ENCODE measurements at regions not wholly inside any gene's neighbourhood (a gene's known extent, or its start where the extent isn't known, plus 50 kb on each side); places are given as distances from the start of the nearest gene placed in this dataset.
"Not testable (repeated sequence)": the region's sequence is repeated elsewhere in the genome, so short reads cannot be mapped to it uniquely, and the experiment has no call there.

DNA sequence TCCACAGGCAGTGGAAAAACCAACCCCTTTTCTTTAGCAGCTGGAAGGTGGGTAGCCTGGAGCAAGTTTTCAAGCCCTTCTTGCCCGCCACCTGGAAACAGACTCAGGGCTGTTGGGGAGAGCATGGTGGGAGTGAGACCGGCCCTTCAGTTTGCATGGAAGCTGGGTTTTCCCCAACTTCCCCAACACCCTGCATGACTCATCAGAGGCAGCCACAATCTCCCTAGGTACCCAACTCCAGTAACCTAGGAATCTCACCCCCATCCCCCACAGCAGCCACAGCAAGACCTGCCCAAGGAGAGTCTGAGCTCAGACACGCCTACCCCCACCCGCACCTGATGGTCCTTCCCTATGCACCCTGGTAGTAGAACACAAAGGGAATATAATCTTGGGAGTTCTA lies 86.3 kb upstream of the IRAK1BP1 start:
- H3K4me1 ChIP-seq (ENCODE audit: control insufficient read depth, insufficient read depth, low read length), result no peaks in the 10 kb centered on the region
- no peak overlapping the region for H3K27ac ChIP-seq (ENCODE audit: extremely low read depth, low read depth, low read length)
- no peak overlapping the region for H3K4me3 ChIP-seq (ENCODE audit: low read depth, low read length)
- ChIA-PET POLR2A (no interaction called here), CTCF (interaction anchor here (0.7 kb wide), 1 partner anchor 170 kb away, joined by 3 read pairs; no protein-coding TSS in a partner anchor)
- no peak for TF ChIP-seq GLI2 (tag by site-specific recombination; IDR thresholded peaks at IDR 0.05; ENCODE audit: borderline replicate concordance, low read depth)
- no peaks in the 10 kb centered on the region for H3K9me3 ChIP-seq (ENCODE audit: control insufficient read depth, insufficient read depth, low read depth, low read length)
- no peaks in the 10 kb centered on the region for H3K36me3 ChIP-seq (ENCODE audit: control insufficient read depth in 2 of 2, insufficient read depth in 1 of 2, low read length in 2 of 2)

DNA sequence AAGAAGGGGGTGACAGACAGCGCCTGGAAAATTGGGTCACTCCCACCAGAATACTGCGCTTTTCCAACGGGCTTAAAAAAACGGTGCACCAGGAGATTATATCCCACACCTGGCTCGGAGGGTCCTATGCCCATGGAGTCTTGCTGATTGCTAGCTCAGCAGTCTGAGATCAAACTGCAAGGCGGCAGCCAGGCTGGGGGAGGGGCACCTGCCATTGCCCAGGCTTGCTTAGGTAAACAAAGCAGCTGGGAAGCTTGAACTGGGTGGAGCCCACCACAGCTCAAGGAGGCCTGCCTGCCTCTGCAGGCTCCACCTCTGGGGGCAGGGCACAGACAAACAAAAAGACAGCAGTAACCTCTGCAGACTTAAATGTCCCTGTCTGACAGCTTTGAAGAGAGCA lies 84.0 kb upstream of the IRAK1BP1 start:
- POLR2A ChIA-PET; H3K9me3 ChIP-seq (ENCODE audit: control insufficient read depth, insufficient read depth, low read depth, low read length); H3K36me3 ChIP-seq (ENCODE audit: control insufficient read depth in 2 of 2, insufficient read depth in 1 of 2, low read length in 2 of 2); H3K4me1 ChIP-seq (ENCODE audit: control insufficient read depth, insufficient read depth, low read length); H3K27ac ChIP-seq (ENCODE audit: extremely low read depth, low read depth, low read length); H3K4me3 ChIP-seq (ENCODE audit: low read depth, low read length); CTCF ChIA-PET: not testable (repeated sequence)
- TF ChIP-seq KLF1 (tag by site-specific recombination; IDR thresholded peaks at IDR 0.05), result peak; percentile 43

DNA sequence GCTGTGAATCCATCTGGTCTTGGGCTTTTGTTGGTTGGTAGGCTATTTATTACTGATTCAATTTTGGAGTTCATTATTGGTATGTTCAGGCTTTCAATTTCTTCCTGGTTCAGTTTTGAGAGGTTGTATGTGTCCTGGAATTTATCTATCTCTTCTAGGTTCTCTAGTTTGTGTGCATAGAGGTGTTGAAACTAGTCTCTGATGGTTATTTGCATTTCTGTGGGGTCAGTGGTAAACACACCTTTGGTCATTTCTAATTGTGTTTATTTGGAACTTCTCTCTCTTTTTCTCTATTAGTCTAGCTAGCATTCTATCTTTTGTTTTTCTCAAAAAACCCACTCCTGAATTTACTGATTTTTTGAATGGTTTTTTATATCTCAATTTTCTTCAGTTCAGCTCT lies 70.1 kb upstream of the IRAK1BP1 start:
- Histone ChIP-seq H3K9me3 (ENCODE audit: control insufficient read depth, insufficient read depth, low read depth, low read length) (no peaks in the 10 kb centered on the region), H3K4me1 (ENCODE audit: control insufficient read depth, insufficient read depth, low read length) (no peaks in the 10 kb centered on the region), H3K4me3 (ENCODE audit: low read depth, low read length) (no peak overlapping the region), H3K36me3 (ENCODE audit: control insufficient read depth in 2 of 2, insufficient read depth in 1 of 2, low read length in 2 of 2) (no peaks in the 10 kb centered on the region), H3K27ac (ENCODE audit: extremely low read depth, low read depth, low read length) (no peak overlapping the region)
- POLR2A ChIA-PET, result no interaction called here
- CTCF ChIA-PET, result no interaction called here
- TF ChIP-seq ZNF610 (tag by site-specific recombination; IDR thresholded peaks at IDR 0.05; ENCODE audit: borderline replicate concordance), result no peak

GRCh38 chr6:78799682-78800081 lies 67.7 kb upstream of the IRAK1BP1 start:
- Histone ChIP-seq H3K4me1 (ENCODE audit: control insufficient read depth, insufficient read depth, low read length) (no peaks in the 10 kb centered on the region), H3K9me3 (ENCODE audit: control insufficient read depth, insufficient read depth, low read depth, low read length) (no peaks in the 10 kb centered on the region), H3K27ac (ENCODE audit: extremely low read depth, low read depth, low read length) (no peak overlapping the region), H3K4me3 (ENCODE audit: low read depth, low read length) (no peak overlapping the region), H3K36me3 (ENCODE audit: control insufficient read depth in 2 of 2, insufficient read depth in 1 of 2, low read length in 2 of 2) (no peaks in the 10 kb centered on the region)
- TF ChIP-seq SETDB1 (IDR thresholded peaks at IDR 0.05; ENCODE audit: insufficient read length, low read length), result peak; percentile 84
- peak; percentile 92 for TF ChIP-seq ZNF529 (tag by site-specific recombination; IDR thresholded peaks at IDR 0.05; ENCODE audit: insufficient replicate concordance)
- TF ChIP-seq ZNF530 (tag by site-specific recombination; IDR thresholded peaks at IDR 0.05; ENCODE audit: low read depth), result no peak
- ChIA-PET POLR2A (no interaction called here), CTCF (no interaction called here)

DNA sequence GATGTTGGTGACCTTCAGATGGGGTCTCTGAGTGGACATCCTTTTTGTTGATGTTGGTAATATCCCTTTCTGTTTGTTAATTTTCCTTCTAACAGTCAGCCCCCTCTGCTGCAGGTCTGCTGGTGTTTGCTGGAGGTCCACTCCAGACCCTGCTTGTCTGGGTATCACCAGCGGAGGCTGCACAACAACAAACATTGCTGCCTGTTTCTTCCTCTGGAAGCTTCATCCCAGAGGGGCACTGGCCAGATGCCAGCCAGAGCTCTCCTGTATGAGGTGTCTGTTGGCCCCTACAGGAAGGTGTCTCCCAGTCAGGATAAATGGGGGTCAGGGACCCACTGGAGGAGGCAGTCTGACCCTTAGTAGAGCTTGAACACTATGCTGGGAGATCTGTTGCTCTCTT lies 60.6 kb upstream of the IRAK1BP1 start:
- POLR2A ChIA-PET; H3K27ac ChIP-seq (ENCODE audit: extremely low read depth, low read depth, low read length); H3K9me3 ChIP-seq (ENCODE audit: control insufficient read depth, insufficient read depth, low read depth, low read length); CTCF ChIA-PET; H3K4me3 ChIP-seq (ENCODE audit: low read depth, low read length); H3K4me1 ChIP-seq (ENCODE audit: control insufficient read depth, insufficient read depth, low read length); H3K36me3 ChIP-seq (ENCODE audit: control insufficient read depth in 2 of 2, insufficient read depth in 1 of 2, low read length in 2 of 2): not testable (repeated sequence)

DNA sequence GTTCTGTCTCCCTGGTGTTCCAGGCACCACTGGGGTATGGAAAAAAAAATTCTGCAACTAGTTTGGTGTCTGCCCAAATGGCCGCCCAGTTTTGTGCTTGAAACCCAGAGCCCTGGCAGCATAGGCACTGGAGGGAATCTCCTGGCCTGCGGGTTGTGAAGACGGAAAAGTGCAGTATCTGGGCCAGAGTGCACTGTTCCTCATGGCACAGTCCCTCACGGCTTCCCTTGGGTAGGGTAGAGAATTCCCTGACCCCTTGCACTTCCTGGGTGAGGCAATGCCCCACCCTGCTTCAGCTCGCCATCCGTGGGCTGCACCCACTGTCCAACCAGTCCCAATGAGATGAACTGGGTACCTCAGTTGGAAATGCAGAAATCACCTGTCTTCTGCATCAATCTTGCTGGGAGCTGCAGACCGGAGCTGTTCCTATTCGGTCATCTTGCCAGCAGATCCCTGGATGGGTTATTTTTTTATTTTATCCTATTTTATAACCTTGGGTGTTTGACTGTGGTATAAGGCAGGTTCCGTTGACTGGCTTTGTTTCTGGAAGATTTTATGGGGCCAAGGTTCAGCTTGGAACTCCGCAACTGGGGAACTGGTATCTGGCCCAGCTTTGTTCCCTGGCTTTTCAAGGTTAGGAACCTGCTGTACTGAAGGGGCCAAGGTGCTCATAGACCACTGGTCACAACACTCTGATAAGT lies 59.5 kb upstream of the IRAK1BP1 start:
- H3K27ac ChIP-seq (ENCODE audit: extremely low read depth, low read depth, low read length); POLR2A ChIA-PET; H3K4me3 ChIP-seq (ENCODE audit: low read depth, low read length); H3K36me3 ChIP-seq (ENCODE audit: control insufficient read depth in 2 of 2, insufficient read depth in 1 of 2, low read length in 2 of 2); H3K9me3 ChIP-seq (ENCODE audit: control insufficient read depth, insufficient read depth, low read depth, low read length); CTCF ChIA-PET; H3K4me1 ChIP-seq (ENCODE audit: control insufficient read depth, insufficient read depth, low read length): not testable (repeated sequence)

- H3K27ac ChIP-seq (ENCODE audit: extremely low read depth, low read depth, low read length), result no peak overlapping the region
- ChIA-PET CTCF (interaction anchor here (0.5 to 0.6 kb wide), 2 partner anchors 692 to 1611 kb away, joined by 4 to 8 read pairs; no protein-coding TSS in a partner anchor), POLR2A (no interaction called here)
- H3K4me3 ChIP-seq (ENCODE audit: low read depth, low read length), result no peak overlapping the region
- no peaks in the 10 kb centered on the region for H3K4me1 ChIP-seq (ENCODE audit: control insufficient read depth, insufficient read depth, low read length)
- H3K36me3 ChIP-seq (ENCODE audit: control insufficient read depth in 2 of 2, insufficient read depth in 1 of 2, low read length in 2 of 2), result no peaks in the 10 kb centered on the region
- no peaks in the 10 kb centered on the region for H3K9me3 ChIP-seq (ENCODE audit: control insufficient read depth, insufficient read depth, low read depth, low read length)
- TF ChIP-seq ZNF558 (tag by site-specific recombination; IDR thresholded peaks at IDR 0.05) (no peak), ZNF530 (tag by site-specific recombination; IDR thresholded peaks at IDR 0.05; ENCODE audit: low read depth) (no peak), ZNF266 (tag by site-specific recombination; IDR thresholded peaks at IDR 0.05; ENCODE audit: low read depth) (no peak), ZBTB7A (tag by site-specific recombination; IDR thresholded peaks at IDR 0.05; ENCODE audit: low read depth) (no peak), ZNF2 (tag by site-specific recombination; IDR thresholded peaks at IDR 0.05) (no peak), ZNF10 (tag by site-specific recombination; IDR thresholded peaks at IDR 0.05) (no peak), ZNF529 (tag by site-specific recombination; IDR thresholded peaks at IDR 0.05; ENCODE audit: insufficient replicate concordance) (no peak), ZBTB26 (tag by site-specific recombination; optimal IDR thresholded peaks at IDR 0.05) (no peak)
- TF ChIP-seq, protein P1, sequence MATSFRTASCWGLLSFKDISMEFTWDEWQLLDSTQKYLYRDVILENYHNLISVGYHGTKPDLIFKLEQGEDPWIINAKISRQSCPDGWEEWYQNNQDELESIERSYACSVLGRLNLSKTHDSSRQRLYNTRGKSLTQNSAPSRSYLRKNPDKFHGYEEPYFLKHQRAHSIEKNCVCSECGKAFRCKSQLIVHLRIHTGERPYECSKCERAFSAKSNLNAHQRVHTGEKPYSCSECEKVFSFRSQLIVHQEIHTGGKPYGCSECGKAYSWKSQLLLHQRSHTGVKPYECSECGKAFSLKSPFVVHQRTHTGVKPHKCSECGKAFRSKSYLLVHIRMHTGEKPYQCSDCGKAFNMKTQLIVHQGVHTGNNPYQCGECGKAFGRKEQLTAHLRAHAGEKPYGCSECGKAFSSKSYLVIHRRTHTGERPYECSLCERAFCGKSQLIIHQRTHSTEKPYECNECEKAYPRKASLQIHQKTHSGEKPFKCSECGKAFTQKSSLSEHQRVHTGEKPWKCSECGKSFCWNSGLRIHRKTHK (tag by site-specific recombination; IDR thresholded peaks at IDR 0.05), result no peak
Measured at GRCh38 chr6:78808356-78808891, 58.9 kb upstream of the IRAK1BP1 start.

Data from HEK293 (cell line).